Stomach (tissue), 8 donors: ENCODE measurements at regions not wholly inside any gene's neighbourhood (a gene's known extent, or its start where the extent isn't known, plus 50 kb on each side); places are given as distances from the start of the nearest gene placed in this dataset.

Experiments used
- DNase-seq, 2 donors: peaks; one replicate each; pipeline versions ENCODE4 v3.0.0 to v3.0.0-alpha.2; 2013 to 2019
- H3K27ac ChIP-seq, 5 donors: fragments of 200-600 bp in 4 of 5; sonication (generic) in 4 of 5; one replicate each; pipeline ENCODE4 v1.5.1; 2013 to 2019; ENCODE audit warnings: mild to moderate bottlenecking in 1 of 5, moderate library complexity in 1 of 5
- H3K27me3 ChIP-seq, 3 donors: fragments of 200-600 bp; sonication (generic); one replicate each; pipeline ENCODE4 v1.5.1; 2017 to 2019; ENCODE audit warnings: mixed run types in 1 of 3
- H3K36me3 ChIP-seq, 4 donors: fragments of 200-600 bp; sonication (generic); 1 replicate in 3 of 4; 2 replicates in 1 of 4; pipeline ENCODE4 v1.5.1; 2016 to 2019
- H3K4me1 ChIP-seq, 4 donors: fragments of 200-600 bp; sonication (generic); one replicate each; pipeline ENCODE4 v1.5.1; 2016 to 2019
- H3K4me3 ChIP-seq, 4 donors: fragments of 200-600 bp; sonication (generic) in 3 of 4; one replicate each; pipeline ENCODE4 v1.5.1; 2016 to 2019; ENCODE audit warnings: mild to moderate bottlenecking in 1 of 4
- H3K9me3 ChIP-seq, 4 donors: fragments of 200-600 bp; sonication (generic); one replicate each; pipeline ENCODE4 v1.5.1; 2016 to 2019
- EP300 ChIP-seq: sonication (generic); formaldehyde crosslinking; IDR thresholded peaks from one replicate; pipeline ENCODE4 v1.6.1; 2017; ENCODE audit warnings: antibody characterized with exemption
- POLR2A ChIP-seq, 4 donors: fragments of 450-650 bp; IDR thresholded peaks; one replicate each; pipeline ENCODE4 v1.6.1; 2016; ENCODE audit warnings: antibody characterized with exemption in 4 of 4, control low read depth in 2 of 4, mild to moderate bottlenecking in 1 of 4, moderate library complexity in 1 of 4
- POLR2AphosphoS5 ChIP-seq, 3 donors: sonication (generic); formaldehyde crosslinking; IDR thresholded peaks; one replicate each; pipeline ENCODE4 v1.6.1; 2016; ENCODE audit warnings: antibody characterized with exemption in 3 of 3
- WGBS, 5 donors: extraction: QIAGEN DNeasy Blood & Tissue Kit in 3 of 5; methylation state at CpG; one replicate each; pipeline versions ENCODE4 v1.1.5 to v1.1.7; 2013 to 2018; 5-methylcytosine and 5-hydroxymethylcytosine counted together
- intact Hi-C: fragments of 100-400 bp; cut with DNase I; formaldehyde crosslinking; loops from one replicate; pipeline ENCODE4 v1.15.1; 2023; ENCODE audit warnings: low total_unique reads
- TF ChIP-seq, protein P1 (sequence below), 7 experiments: fragments of 450-650 bp in 4 of 7; fragments of 200-600 bp in 3 of 7; sonication (generic) in 3 of 7; IDR thresholded peaks; one replicate each; pipeline ENCODE4 v1.5.1; 2016 to 2019; ENCODE audit warnings: antibody characterized with exemption in 7 of 7, control low read depth in 2 of 7, mild to moderate bottlenecking in 1 of 7
- donor health status: healthy with polysubstance abuse.
- donor health status: Bipolar disorder and iron deficiency.
- donor health status: healthy.

DNA sequence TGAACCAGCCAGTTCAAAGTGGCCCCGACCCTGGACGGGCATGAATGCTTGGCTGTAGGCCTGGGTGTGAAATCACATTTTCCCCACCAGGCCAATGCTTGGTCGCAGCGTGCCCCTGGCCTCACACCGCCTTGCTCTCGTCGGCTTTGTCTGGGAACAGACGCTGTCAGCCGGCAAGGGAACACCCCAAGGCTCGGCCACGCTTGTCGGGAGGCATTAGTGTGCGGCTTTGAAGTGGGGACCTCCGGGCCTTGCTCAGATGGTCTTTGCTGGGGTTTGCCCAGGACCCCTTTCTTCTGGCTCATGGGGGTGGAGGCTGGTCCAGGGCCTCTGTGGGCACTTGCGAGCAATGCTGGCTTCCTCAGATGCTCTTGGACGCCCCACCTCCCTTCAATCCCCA lies 79.1 kb downstream of the INHBB start:
- no peak overlapping the region for H3K4me3 ChIP-seq
- H3K4me1 ChIP-seq, result peaks cover 0 to 13% (median 10%) of the 10 kb centered on the region in 4 donors
- TF ChIP-seq POLR2A (IDR thresholded peaks at IDR 0.05) (no peak), EP300 (no peak), POLR2AphosphoS5 (IDR thresholded peaks at IDR 0.05) (no peak)
- TF ChIP-seq, protein P1, sequence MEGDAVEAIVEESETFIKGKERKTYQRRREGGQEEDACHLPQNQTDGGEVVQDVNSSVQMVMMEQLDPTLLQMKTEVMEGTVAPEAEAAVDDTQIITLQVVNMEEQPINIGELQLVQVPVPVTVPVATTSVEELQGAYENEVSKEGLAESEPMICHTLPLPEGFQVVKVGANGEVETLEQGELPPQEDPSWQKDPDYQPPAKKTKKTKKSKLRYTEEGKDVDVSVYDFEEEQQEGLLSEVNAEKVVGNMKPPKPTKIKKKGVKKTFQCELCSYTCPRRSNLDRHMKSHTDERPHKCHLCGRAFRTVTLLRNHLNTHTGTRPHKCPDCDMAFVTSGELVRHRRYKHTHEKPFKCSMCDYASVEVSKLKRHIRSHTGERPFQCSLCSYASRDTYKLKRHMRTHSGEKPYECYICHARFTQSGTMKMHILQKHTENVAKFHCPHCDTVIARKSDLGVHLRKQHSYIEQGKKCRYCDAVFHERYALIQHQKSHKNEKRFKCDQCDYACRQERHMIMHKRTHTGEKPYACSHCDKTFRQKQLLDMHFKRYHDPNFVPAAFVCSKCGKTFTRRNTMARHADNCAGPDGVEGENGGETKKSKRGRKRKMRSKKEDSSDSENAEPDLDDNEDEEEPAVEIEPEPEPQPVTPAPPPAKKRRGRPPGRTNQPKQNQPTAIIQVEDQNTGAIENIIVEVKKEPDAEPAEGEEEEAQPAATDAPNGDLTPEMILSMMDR (IDR thresholded peaks at IDR 0.05), result no peak
- intact Hi-C loops, result no loop called here
- H3K27me3 ChIP-seq, result peaks cover 0 to 30% (median 0%) of the 10 kb centered on the region in 3 donors
- no peaks in the 10 kb centered on the region for H3K9me3 ChIP-seq
- WGBS, 5 donors, result 90 to 95% (median 93%) methylated on average over 16 of the region's 16 CpGs
- DNase-seq, result no peak
- H3K36me3 ChIP-seq, result no peaks in the 10 kb centered on the region
- no peak overlapping the region for H3K27ac ChIP-seq

DNA sequence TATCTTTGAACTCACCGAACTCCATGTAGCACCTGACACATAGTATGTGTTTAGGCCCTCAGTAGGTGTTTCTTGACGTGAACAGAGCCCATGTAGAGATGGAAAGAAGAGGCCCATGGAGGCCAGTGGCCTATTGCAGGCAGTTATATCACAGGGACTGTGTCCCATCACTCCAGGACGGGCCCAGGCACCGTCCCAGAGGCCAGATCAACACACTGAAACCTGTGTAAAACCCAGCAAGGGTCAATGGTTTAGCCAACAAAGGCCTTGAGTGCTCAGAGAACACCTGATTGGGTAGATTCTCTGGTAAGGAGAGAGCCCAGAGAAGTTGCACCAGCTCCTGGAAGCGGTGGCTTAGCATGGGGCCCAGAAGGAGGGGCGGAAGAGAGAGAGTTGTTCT lies 82.8 kb downstream of the INHBB start:
- no peaks in the 10 kb centered on the region for H3K9me3 ChIP-seq
- 70 to 92% (median 80%) methylated on average over 6 of the region's 6 CpGs for WGBS, 5 donors
- intact Hi-C loops, result no loop called here
- no peak for DNase-seq
- no peak overlapping the region for H3K4me3 ChIP-seq
- H3K27ac ChIP-seq, result no peak overlapping the region
- peaks cover 0 to 20% (median 0%) of the 10 kb centered on the region in 3 donors for H3K27me3 ChIP-seq
- no peak for TF ChIP-seq POLR2AphosphoS5 (IDR thresholded peaks at IDR 0.05)
- TF ChIP-seq EP300, result no peak
- TF ChIP-seq, protein P1 (IDR thresholded peaks at IDR 0.05), result no peak
- TF ChIP-seq POLR2A (IDR thresholded peaks at IDR 0.05), result no peak
- no peaks in the 10 kb centered on the region for H3K4me1 ChIP-seq
- no peaks in the 10 kb centered on the region for H3K36me3 ChIP-seq

DNA sequence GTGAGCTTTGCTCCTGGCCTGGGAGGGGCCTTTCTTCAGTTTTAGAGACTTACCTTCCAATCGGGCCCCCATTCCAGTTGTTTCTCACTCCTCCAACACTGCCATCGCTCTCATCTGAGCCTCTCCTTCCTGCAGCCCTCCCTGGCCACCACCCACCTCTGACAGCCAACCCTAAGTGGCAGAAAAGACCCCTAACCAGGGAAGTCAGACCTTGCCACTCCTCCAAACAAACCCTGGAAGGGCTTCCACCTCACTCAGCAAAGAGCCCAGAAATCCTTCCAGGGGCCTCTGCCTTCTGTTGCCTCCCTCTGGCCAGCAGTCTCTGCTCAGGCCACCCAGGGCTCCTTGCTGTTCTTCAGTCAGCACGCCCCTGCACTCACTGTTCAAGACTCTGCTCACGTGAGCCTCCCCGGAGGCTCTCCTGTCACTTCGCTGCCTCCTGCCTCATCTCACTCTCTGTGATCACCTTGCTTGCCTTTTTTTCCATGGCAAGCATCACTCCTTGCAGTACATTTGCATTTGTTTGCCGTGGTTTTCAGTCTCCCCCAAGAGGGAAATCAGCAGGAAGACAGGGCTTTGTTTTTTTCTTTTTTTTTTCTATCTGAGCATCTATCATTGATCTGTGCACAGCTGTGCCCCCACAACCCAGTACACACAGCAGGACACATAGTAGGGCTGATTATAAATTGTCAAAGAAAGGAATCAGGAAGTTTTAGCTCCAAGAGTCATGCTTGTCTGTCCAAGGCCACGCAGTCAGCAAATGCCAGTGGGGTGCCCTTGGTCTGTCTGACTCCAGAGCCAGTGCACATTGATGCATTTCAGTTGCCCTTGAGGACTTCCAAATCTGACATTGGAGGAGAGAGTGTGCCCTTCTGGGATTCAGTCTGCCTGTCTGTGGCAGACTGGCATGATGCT lies 83.9 kb downstream of the INHBB start:
- 76 to 83% (median 82%) methylated on average over 8 of the region's 8 CpGs for WGBS, 5 donors
- no peak overlapping the region for H3K4me3 ChIP-seq
- intact Hi-C loops, result no loop called here
- no peaks in the 10 kb centered on the region for H3K9me3 ChIP-seq
- H3K36me3 ChIP-seq, result no peaks in the 10 kb centered on the region
- H3K4me1 ChIP-seq, result no peaks in the 10 kb centered on the region
- TF ChIP-seq POLR2AphosphoS5 (IDR thresholded peaks at IDR 0.05) (no peak), POLR2A (IDR thresholded peaks at IDR 0.05) (no peak), EP300 (no peak)
- TF ChIP-seq, protein P1 (IDR thresholded peaks at IDR 0.05), result no peak
- no peak for DNase-seq
- no peak overlapping the region for H3K27ac ChIP-seq
- peaks cover 0 to 19% (median 0%) of the 10 kb centered on the region in 3 donors for H3K27me3 ChIP-seq

DNA sequence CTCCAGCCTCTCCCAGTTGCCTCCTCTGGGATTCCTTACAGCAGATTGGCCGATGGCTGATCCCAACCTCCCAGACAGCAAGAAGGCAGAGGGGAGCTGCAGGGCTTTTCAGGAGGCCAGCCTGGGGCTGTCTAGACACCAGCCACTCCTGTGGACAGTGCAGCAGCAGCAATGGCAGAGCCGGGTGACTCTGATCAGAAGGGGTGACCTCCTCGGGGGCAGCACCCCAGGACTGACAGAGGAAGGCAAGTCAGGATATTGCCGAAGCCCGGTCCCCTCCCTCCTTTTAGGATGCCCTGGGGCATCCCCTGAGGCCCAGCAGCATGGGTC lies 84.5 kb downstream of the INHBB start:
- DNase-seq, result no peak
- Histone ChIP-seq H3K36me3 (no peaks in the 10 kb centered on the region), H3K9me3 (no peaks in the 10 kb centered on the region), H3K27ac (no peak overlapping the region), H3K27me3 (peaks cover 0 to 17% (median 0%) of the 10 kb centered on the region in 3 donors), H3K4me1 (no peaks in the 10 kb centered on the region), H3K4me3 (no peak overlapping the region)
- TF ChIP-seq POLR2AphosphoS5 (IDR thresholded peaks at IDR 0.05) (no peak), EP300 (no peak), POLR2A (IDR thresholded peaks at IDR 0.05) (no peak)
- TF ChIP-seq, protein P1 (IDR thresholded peaks at IDR 0.05), result no peak
- intact Hi-C loops, result no loop called here
- 81 to 88% (median 87%) methylated on average over 3 to 5 of the region's 5 CpGs for WGBS, 5 donors
